Activated CD4-positive, alpha-beta T cell treated with anti-CD3 and anti-CD28 coated beads for 1 hour (primary cell): ENCODE measurements at regions not wholly inside any gene's neighbourhood (a gene's known extent, or its start where the extent isn't known, plus 50 kb on each side); places are given as distances from the start of the nearest gene placed in this dataset.

ENCODE experiments used
- DNase-seq: peaks from one replicate; pipeline ENCODE4 v3.0.0-alpha.2; 2020

- no peak for DNase-seq
These were observed 201.9 kb upstream of the PPARGC1A start for GRCh38 chr4:24091639-24092233.

GRCh38 chr4:24089851-24090534, 200.1 kb upstream of the PPARGC1A start:
- DNase-seq, result no peak

- no peak for DNase-seq
These were observed 191.0 kb upstream of the PPARGC1A start for GRCh38 chr4:24080871-24081270.

GRCh38 chr4:24078347-24078962, 188.6 kb upstream of the PPARGC1A start:
- no peak for DNase-seq

GRCh38 chr4:24076811-24077210, 187.0 kb upstream of the PPARGC1A start:
- no peak for DNase-seq

GRCh38 chr4:24073948-24074347, 184.1 kb upstream of the PPARGC1A start:
- DNase-seq, result no peak

GRCh38 chr4:24071612-24072372, 181.9 kb upstream of the PPARGC1A start:
- no peak for DNase-seq

- DNase-seq, result no peak
These were observed 180.3 kb upstream of the PPARGC1A start for GRCh38 chr4:24070117-24070516.

GRCh38 chr4:24067367-24068193, 177.7 kb upstream of the PPARGC1A start:
- DNase-seq, result no peak

GRCh38 chr4:24065974-24066373, 176.1 kb upstream of the PPARGC1A start:
- DNase-seq, result no peak

GRCh38 chr4:24063731-24064130, 173.9 kb upstream of the PPARGC1A start:
- no peak for DNase-seq

- no peak for DNase-seq
These were observed 171.1 kb upstream of the PPARGC1A start for GRCh38 chr4:24060932-24061331.

GRCh38 chr4:24059839-24060238, 170.0 kb upstream of the PPARGC1A start:
- DNase-seq, result no peak

GRCh38 chr4:24057915-24058559, 168.2 kb upstream of the PPARGC1A start:
- DNase-seq, result no peak

- no peak for DNase-seq
These were observed 166.4 kb upstream of the PPARGC1A start for GRCh38 chr4:24056289-24056688.

- DNase-seq, result no peak
These were observed 165.8 kb upstream of the PPARGC1A start for GRCh38 chr4:24055623-24056022.

- DNase-seq, result no peak
These were observed 165.1 kb upstream of the PPARGC1A start for GRCh38 chr4:24054910-24055309.

GRCh38 chr4:24053934-24054333, 164.1 kb upstream of the PPARGC1A start:
- DNase-seq, result no peak

GRCh38 chr4:24044610-24045589, 155.1 kb upstream of the PPARGC1A start:
- DNase-seq, result no peak

GRCh38 chr4:24042094-24042493, 152.2 kb upstream of the PPARGC1A start:
- no peak for DNase-seq

- DNase-seq, result no peak
These were observed 151.0 kb upstream of the PPARGC1A start for GRCh38 chr4:24040811-24041210.
